ENCODE measurements at regions not wholly inside any gene's neighbourhood (a gene's known extent, or its start where the extent isn't known, plus 50 kb on each side); places are given as distances from the start of the nearest gene placed in this dataset.

- no peaks in the 10 kb centered on the region for H3K36me3 Mint-ChIP-seq (ENCODE audit: low read depth, unreplicated experiment)
Measured at GRCh38 chr3:95217661-95218060, 1154.8 kb downstream of the NSUN3 start.

GRCh38 chr3:95218484-95218883, 1155.6 kb downstream of the NSUN3 start:
- Histone ChIP-seq H3K79me2 (ENCODE audit: insufficient read depth, low read length) (no peaks in the 10 kb centered on the region), H2AFZ (ENCODE audit: low read depth, low read length) (no peak overlapping the region), H3K27me3 (ENCODE audit: insufficient read depth, low read length) (no peaks in the 10 kb centered on the region), H3K9ac (ENCODE audit: low read length) (no peak overlapping the region), H3K36me3 (ENCODE audit: insufficient read depth, low read length) (no peaks in the 10 kb centered on the region), H3K4me3 (ENCODE audit: insufficient read depth, low read depth, low read length) (no peak overlapping the region), H3K4me1 (ENCODE audit: insufficient read depth, low read length) (no peaks in the 10 kb centered on the region), H4K20me1 (ENCODE audit: insufficient read depth, low read length) (no peaks in the 10 kb centered on the region), H3K27ac (ENCODE audit: low read depth, low read length) (no peak overlapping the region), H3K9me3 (ENCODE audit: insufficient read depth, low read depth, low read length) (no peaks in the 10 kb centered on the region), H3K4me2 (ENCODE audit: low read length) (no peak overlapping the region)
- FAIRE-seq: no peak
- TF ChIP-seq CTCF (IDR thresholded peaks at IDR 0.05; ENCODE audit: insufficient read depth, low read depth, low read length) (no peak), EZH2 (IDR thresholded peaks at IDR 0.05; ENCODE audit: insufficient read depth, low read length) (no peak)
- DNase-seq (ENCODE audit: low read depth): no peak
- H3K9me3 Mint-ChIP-seq (ENCODE audit: unreplicated experiment): peaks cover 6% of the 10 kb centered on the region
- no peaks in the 10 kb centered on the region for H3K4me1 Mint-ChIP-seq (ENCODE audit: low read depth, unreplicated experiment)
- H3K36me3 Mint-ChIP-seq (ENCODE audit: low read depth, unreplicated experiment): no peaks in the 10 kb centered on the region
- H3K4me3 Mint-ChIP-seq (ENCODE audit: unreplicated experiment): no peak overlapping the region
- H3K27ac Mint-ChIP-seq (ENCODE audit: unreplicated experiment): no peak overlapping the region
- H3K27me3 Mint-ChIP-seq (ENCODE audit: low read depth, unreplicated experiment): no peaks in the 10 kb centered on the region

More at GRCh38 chr3:95217661-95218060, 1154.8 kb downstream of the NSUN3 start:
- H3K27me3 ChIP-seq (ENCODE audit: insufficient read depth, low read length): no peaks in the 10 kb centered on the region
- FAIRE-seq: no peak
- peaks cover 6% of the 10 kb centered on the region for H3K9me3 Mint-ChIP-seq (ENCODE audit: unreplicated experiment)
- no peaks in the 10 kb centered on the region for H3K79me2 ChIP-seq (ENCODE audit: insufficient read depth, low read length)
- no peaks in the 10 kb centered on the region for H3K36me3 ChIP-seq (ENCODE audit: insufficient read depth, low read length)
- no peaks in the 10 kb centered on the region for H3K9me3 ChIP-seq (ENCODE audit: insufficient read depth, low read depth, low read length)
- no peak overlapping the region for H3K27ac Mint-ChIP-seq (ENCODE audit: unreplicated experiment)
- no peaks in the 10 kb centered on the region for H3K27me3 Mint-ChIP-seq (ENCODE audit: low read depth, unreplicated experiment)
- no peak overlapping the region for H3K27ac ChIP-seq (ENCODE audit: low read depth, low read length)
- no peaks in the 10 kb centered on the region for H3K4me1 ChIP-seq (ENCODE audit: insufficient read depth, low read length)
- H3K4me3 Mint-ChIP-seq (ENCODE audit: unreplicated experiment): no peak overlapping the region
- H3K4me3 ChIP-seq (ENCODE audit: insufficient read depth, low read depth, low read length): no peak overlapping the region
- no peaks in the 10 kb centered on the region for H3K4me1 Mint-ChIP-seq (ENCODE audit: low read depth, unreplicated experiment)
- no peak overlapping the region for H3K4me2 ChIP-seq (ENCODE audit: low read length)
- TF ChIP-seq EZH2 (IDR thresholded peaks at IDR 0.05; ENCODE audit: insufficient read depth, low read length) (no peak), CTCF (IDR thresholded peaks at IDR 0.05; ENCODE audit: insufficient read depth, low read depth, low read length) (no peak)
- no peaks in the 10 kb centered on the region for H4K20me1 ChIP-seq (ENCODE audit: insufficient read depth, low read length)
- no peak for DNase-seq (ENCODE audit: low read depth)
- H2AFZ ChIP-seq (ENCODE audit: low read depth, low read length): no peak overlapping the region
- H3K9ac ChIP-seq (ENCODE audit: low read length): no peak overlapping the region

- H3K4me1 Mint-ChIP-seq (ENCODE audit: low read depth, unreplicated experiment): no peaks in the 10 kb centered on the region
- peaks cover 9% of the 10 kb centered on the region for H3K9me3 Mint-ChIP-seq (ENCODE audit: unreplicated experiment)
- DNase-seq (ENCODE audit: low read depth) (no peak), FAIRE-seq (no peak)
- no peaks in the 10 kb centered on the region for H3K27me3 ChIP-seq (ENCODE audit: insufficient read depth, low read length)
- H3K4me1 ChIP-seq (ENCODE audit: insufficient read depth, low read length): no peaks in the 10 kb centered on the region
- no peaks in the 10 kb centered on the region for H3K36me3 Mint-ChIP-seq (ENCODE audit: low read depth, unreplicated experiment)
- H3K9ac ChIP-seq (ENCODE audit: low read length): no peak overlapping the region
- H3K4me2 ChIP-seq (ENCODE audit: low read length): no peak overlapping the region
- no peaks in the 10 kb centered on the region for H3K9me3 ChIP-seq (ENCODE audit: insufficient read depth, low read depth, low read length)
- H3K79me2 ChIP-seq (ENCODE audit: insufficient read depth, low read length): no peaks in the 10 kb centered on the region
- no peak overlapping the region for H3K4me3 Mint-ChIP-seq (ENCODE audit: unreplicated experiment)
- H3K27ac Mint-ChIP-seq (ENCODE audit: unreplicated experiment): no peak overlapping the region
- no peak overlapping the region for H3K27ac ChIP-seq (ENCODE audit: low read depth, low read length)
- H3K27me3 Mint-ChIP-seq (ENCODE audit: low read depth, unreplicated experiment): no peaks in the 10 kb centered on the region
- no peak overlapping the region for H2AFZ ChIP-seq (ENCODE audit: low read depth, low read length)
- no peaks in the 10 kb centered on the region for H4K20me1 ChIP-seq (ENCODE audit: insufficient read depth, low read length)
- H3K4me3 ChIP-seq (ENCODE audit: insufficient read depth, low read depth, low read length): no peak overlapping the region
- no peaks in the 10 kb centered on the region for H3K36me3 ChIP-seq (ENCODE audit: insufficient read depth, low read length)
- no peak for TF ChIP-seq EZH2 (IDR thresholded peaks at IDR 0.05; ENCODE audit: insufficient read depth, low read length)
- TF ChIP-seq CTCF (IDR thresholded peaks at IDR 0.05; ENCODE audit: insufficient read depth, low read depth, low read length): no peak
Measured at GRCh38 chr3:95226437-95226836, 1163.6 kb downstream of the NSUN3 start.

Measured in astrocyte (in vitro differentiated cells and primary cell).